GM12875 (cell line): ENCODE measurements at regions not wholly inside any gene's neighbourhood (a gene's known extent, or its start where the extent isn't known, plus 50 kb on each side); places are given as distances from the start of the nearest gene placed in this dataset.
"Not testable (repeated sequence)": the region's sequence is repeated elsewhere in the genome, so short reads cannot be mapped to it uniquely, and the experiment has no call there.

Experiments
- H3K4me3 ChIP-seq: one replicate; pipeline ENCODE4 v1.5.1; 2011; ENCODE audit warnings: low read depth, low read length, control low read depth
- CTCF ChIP-seq: IDR thresholded peaks from 2 replicates; pipeline ENCODE4 v1.5.1; 2011; ENCODE audit warnings: low read depth, mild to moderate bottlenecking, control low read depth, inconsistent platforms, low read length, moderate library complexity, borderline replicate concordance; ENCODE audit not compliant: insufficient read depth

GRCh38 chr9:90073186-90073945 lies 468.6 kb downstream of the GADD45G start:
- H3K4me3 ChIP-seq: no peak overlapping the region
- TF ChIP-seq CTCF: no peak

GRCh38 chr9:90074316-90074962 lies 469.6 kb downstream of the GADD45G start:
- H3K4me3 ChIP-seq: no peak overlapping the region
- TF ChIP-seq CTCF: no peak

- H3K4me3 ChIP-seq: not testable (repeated sequence)
Measured at GRCh38 chr9:90077598-90077997, 472.8 kb downstream of the GADD45G start.

GRCh38 chr9:90078988-90079421 lies 474.2 kb downstream of the GADD45G start:
- no peak overlapping the region for H3K4me3 ChIP-seq
- no peak for TF ChIP-seq CTCF

- no peak overlapping the region for H3K4me3 ChIP-seq
- no peak for TF ChIP-seq CTCF
Measured at GRCh38 chr9:90085633-90086032, 480.8 kb downstream of the GADD45G start.

GRCh38 chr9:90086101-90086511 lies 481.3 kb downstream of the GADD45G start:
- H3K4me3 ChIP-seq: no peak overlapping the region
- TF ChIP-seq CTCF: no peak

- TF ChIP-seq CTCF: no peak
- H3K4me3 ChIP-seq: no peak overlapping the region
Measured at GRCh38 chr9:90088434-90088833, 483.6 kb downstream of the GADD45G start.
